Stimulated activated CD8-positive, alpha-beta memory T cell treated with anti-CD3 and anti-CD28 coated beads, Interleukin-15, amount 100 ng/mL, for 1 hour (primary cell): ENCODE measurements at regions not wholly inside any gene's neighbourhood (a gene's known extent, or its start where the extent isn't known, plus 50 kb on each side); places are given as distances from the start of the nearest gene placed in this dataset.
"Not testable (repeated sequence)": the region's sequence is repeated elsewhere in the genome, so short reads cannot be mapped to it uniquely, and the experiment has no call there.

ENCODE experiments used
- DNase-seq: peaks from one replicate; pipeline ENCODE4 v3.0.0-alpha.2; 2020; ENCODE audit warnings: low read depth

GRCh38 chrX:22534643-22535042 lies 261.9 kb downstream of the CBLL2 start:
- DNase-seq, result no peak

GRCh38 chrX:22536746-22537304 lies 264.1 kb downstream of the CBLL2 start:
- DNase-seq, result no peak

- no peak for DNase-seq
Observed at GRCh38 chrX:22538580-22538979, 265.9 kb downstream of the CBLL2 start.

GRCh38 chrX:22541926-22542325 lies 269.2 kb downstream of the CBLL2 start:
- no peak for DNase-seq

- no peak for DNase-seq
Observed at GRCh38 chrX:22542641-22543040, 269.9 kb downstream of the CBLL2 start.

GRCh38 chrX:22559506-22559905 lies 286.8 kb downstream of the CBLL2 start:
- no peak for DNase-seq

GRCh38 chrX:22575161-22575845 lies 302.6 kb downstream of the CBLL2 start:
- no peak for DNase-seq

- no peak for DNase-seq
Observed at GRCh38 chrX:22577181-22577580, 304.5 kb downstream of the CBLL2 start.

- DNase-seq, result no peak
Observed at GRCh38 chrX:22585831-22586230, 313.1 kb downstream of the CBLL2 start.

GRCh38 chrX:22589845-22590244 lies 317.1 kb downstream of the CBLL2 start:
- no peak for DNase-seq

GRCh38 chrX:22594766-22595165 lies 322.1 kb downstream of the CBLL2 start:
- DNase-seq, result no peak

GRCh38 chrX:22603060-22603459 lies 330.3 kb downstream of the CBLL2 start:
- DNase-seq, result no peak

- DNase-seq, result not testable (repeated sequence)
Observed at GRCh38 chrX:22609452-22609851, 336.7 kb downstream of the CBLL2 start.

- no peak for DNase-seq
Observed at GRCh38 chrX:22616867-22617266, 344.2 kb downstream of the CBLL2 start.

GRCh38 chrX:22627576-22627975 lies 354.9 kb downstream of the CBLL2 start:
- no peak for DNase-seq

GRCh38 chrX:22628275-22628674 lies 355.6 kb downstream of the CBLL2 start:
- no peak for DNase-seq

GRCh38 chrX:22629105-22629725 lies 356.5 kb downstream of the CBLL2 start:
- no peak for DNase-seq

GRCh38 chrX:22634083-22634482 lies 361.4 kb downstream of the CBLL2 start:
- no peak for DNase-seq

GRCh38 chrX:22634751-22635150 lies 362.0 kb downstream of the CBLL2 start:
- no peak for DNase-seq

- DNase-seq, result no peak
Observed at GRCh38 chrX:22648281-22648680, 351.5 kb upstream of the DDX53 start.

- no peak for DNase-seq
Observed at GRCh38 chrX:22650691-22651090, 349.1 kb upstream of the DDX53 start.

- DNase-seq, result no peak
Observed at GRCh38 chrX:22652596-22652995, 347.2 kb upstream of the DDX53 start.

- no peak for DNase-seq
Observed at GRCh38 chrX:22660756-22661155, 339.0 kb upstream of the DDX53 start.

GRCh38 chrX:22662776-22663175 lies 337.0 kb upstream of the DDX53 start:
- no peak for DNase-seq
